ENCODE measurements at regions not wholly inside any gene's neighbourhood (a gene's known extent, or its start where the extent isn't known, plus 50 kb on each side); places are given as distances from the start of the nearest gene placed in this dataset.
"Not testable (repeated sequence)": the region's sequence is repeated elsewhere in the genome, so short reads cannot be mapped to it uniquely, and the experiment has no call there.

- no peak for DNase-seq
Observed at GRCh38 chr2:228493852-228494251, 312.4 kb upstream of the SPHKAP start.

- no peak for DNase-seq
Observed at GRCh38 chr2:228479014-228479413, 297.5 kb upstream of the SPHKAP start.

DNA sequence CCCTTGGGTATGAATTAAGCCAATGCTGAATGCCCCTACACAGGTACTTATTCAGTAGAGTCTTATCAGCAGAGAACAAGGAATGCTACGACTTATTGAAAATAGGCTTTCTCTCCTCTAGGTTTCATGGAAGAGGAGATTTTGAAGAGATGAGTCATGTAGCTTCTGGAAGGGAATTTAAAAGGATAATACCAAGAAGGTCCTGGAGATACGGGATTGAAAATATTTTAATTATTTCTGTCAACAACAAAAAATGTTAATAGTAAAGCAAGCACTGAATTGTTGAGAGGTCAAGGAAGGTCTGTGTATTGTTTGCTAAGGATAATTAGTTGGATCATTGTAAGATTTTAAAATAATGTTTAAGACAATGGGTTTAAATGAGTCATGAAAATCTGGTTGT, 293.0 kb upstream of the SPHKAP start:
- no peak for DNase-seq

DNA sequence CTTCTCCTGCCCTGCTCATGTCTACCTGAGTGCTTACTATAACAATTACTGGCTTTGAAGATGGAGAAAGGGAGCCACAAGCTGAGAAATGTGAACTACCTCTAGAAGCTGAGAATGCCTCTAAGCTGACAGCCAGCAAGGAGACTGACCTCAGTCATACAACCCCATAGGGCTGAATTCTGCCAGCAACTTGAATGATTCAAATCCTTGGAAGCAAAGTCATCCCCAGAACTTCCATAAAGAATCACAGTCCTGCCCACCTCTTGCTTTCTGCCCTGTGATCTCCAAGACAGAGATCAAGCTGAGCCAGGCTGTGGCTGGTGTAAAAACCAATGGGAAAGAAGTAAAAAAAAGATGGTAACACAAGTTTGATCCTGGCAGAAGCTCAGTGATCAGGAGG, 288.2 kb upstream of the SPHKAP start:
- DNase-seq: no peak

GRCh38 chr2:228466851-228467250, 285.4 kb upstream of the SPHKAP start:
- no peak for DNase-seq

- DNase-seq: no peak
Observed at GRCh38 chr2:228465408-228465807, 283.9 kb upstream of the SPHKAP start.

- DNase-seq: no peak
Observed at GRCh38 chr2:228458364-228458763, 276.9 kb upstream of the SPHKAP start.

DNA sequence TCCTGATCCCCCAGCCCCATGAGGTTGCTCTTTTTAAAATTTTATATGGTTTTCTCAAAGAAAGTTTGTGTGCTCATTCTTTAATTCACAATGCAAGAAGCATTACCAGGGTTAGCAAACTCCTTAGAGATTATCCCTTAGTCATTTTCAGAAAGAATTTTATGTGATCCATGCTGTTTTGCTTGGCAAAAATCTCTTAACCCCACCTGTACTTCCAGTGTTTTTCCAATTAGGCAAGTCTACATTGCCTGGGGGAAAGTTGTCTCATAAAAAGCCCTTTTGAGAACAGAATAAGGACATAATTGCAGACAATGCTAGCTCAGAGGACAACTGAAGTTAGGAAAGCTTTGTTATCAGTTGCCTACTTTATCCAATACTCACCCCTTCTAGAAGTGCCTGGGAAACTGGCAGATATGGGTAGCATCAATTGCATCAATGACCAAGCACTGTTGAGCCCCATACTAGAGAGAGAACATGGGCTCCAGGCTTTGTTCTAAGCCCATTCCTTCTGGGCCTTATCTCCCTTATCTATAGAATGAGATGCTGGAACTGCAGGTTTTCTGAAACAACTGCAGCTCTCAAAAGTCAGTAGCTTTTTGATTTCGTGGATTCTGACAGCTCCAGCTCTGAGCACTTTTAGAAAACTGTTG, 265.9 kb upstream of the SPHKAP start:
- DNase-seq: no peak

DNA sequence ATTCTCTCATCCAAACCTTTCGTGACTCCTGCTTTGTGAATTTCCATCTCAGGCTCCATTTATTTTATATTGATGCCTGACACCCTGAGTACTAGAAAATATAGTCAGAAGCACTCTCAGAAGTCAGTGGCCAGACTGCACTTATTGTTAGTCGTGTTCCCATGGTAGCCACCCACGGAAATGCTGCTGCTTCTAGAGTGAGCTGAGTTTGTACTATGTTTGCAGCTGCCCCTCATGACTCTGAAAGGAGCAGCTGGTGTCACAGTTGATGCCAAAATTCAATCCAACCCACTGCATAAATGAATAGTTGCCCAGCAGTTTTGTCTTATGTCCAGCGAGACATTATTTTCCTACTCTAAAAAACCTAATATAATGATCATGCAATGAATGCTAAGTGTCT, 265.2 kb upstream of the SPHKAP start:
- DNase-seq: no peak

GRCh38 chr2:228444161-228444560, 262.7 kb upstream of the SPHKAP start:
- DNase-seq: no peak

- no peak for DNase-seq
Observed at GRCh38 chr2:228433721-228434120, 252.2 kb upstream of the SPHKAP start.

DNA sequence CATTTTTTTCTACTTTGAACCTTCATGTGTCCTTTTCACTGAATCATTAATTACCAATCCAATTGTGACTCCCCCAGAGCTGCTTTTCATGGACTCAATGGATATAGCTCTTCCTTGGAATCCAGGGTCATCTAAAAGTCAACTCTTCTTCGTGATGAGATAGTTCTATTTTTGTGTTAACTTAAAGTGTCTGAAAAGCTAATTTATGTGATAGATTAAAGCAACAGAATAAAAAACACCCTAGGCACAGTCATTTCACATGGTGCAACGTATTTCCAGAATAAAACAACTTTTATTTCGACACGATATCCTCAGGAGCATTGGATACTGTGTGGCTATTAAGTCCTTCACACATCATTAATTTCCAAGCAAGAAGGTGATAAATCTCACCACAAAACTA, 250.6 kb upstream of the SPHKAP start:
- DNase-seq: no peak

DNA sequence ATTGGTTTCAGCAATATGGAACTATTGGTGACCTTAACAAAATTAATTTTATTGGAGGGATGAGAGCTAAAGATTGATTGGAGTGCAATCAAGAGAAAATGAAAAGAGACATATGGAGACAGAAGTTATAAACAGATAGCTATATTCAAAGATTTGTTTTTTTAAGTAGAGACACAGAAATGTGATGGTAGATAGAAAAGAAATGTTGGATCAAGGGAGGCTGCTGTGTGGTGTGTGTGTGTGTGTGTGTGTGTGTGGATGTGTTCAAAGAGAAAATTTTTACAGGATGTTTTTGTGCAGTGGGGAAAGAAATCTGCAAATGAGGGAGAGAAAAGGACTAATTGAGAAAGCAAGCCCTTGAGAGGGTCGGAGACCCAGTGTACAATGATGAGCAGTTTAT, 249.5 kb upstream of the SPHKAP start:
- no peak for DNase-seq

DNA sequence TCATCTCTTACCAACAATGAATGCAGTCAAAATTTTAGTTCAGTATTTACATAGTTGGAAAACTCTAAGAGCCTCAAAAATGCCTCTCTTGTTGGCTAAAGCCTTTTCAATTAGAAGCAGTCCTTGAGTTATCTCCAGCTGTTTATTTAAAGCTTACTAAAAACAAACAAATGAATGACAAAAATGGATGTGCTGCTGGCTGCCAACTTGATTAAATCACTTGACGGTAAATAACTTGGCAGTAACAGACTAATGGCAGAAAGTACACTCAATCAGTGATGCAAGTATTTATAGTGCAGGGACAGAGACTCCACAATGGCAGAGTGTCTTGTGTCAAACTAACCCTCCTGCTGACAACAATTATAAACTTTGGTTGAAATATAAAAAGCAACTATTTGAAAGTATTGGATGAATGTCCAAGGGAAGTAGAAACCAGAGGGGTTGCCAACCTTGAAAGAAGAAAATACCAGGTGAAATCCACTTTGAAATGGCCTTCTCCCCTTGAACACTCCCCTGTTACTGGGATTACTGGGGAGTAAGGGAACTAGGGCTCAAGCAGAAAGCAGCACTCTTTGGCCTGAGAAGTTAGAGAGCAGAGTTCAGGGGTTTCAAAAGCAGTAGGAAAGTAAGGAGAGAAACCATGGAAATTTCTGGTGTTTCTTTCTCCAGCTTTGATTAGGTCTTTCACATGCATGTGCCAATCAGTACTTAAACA, 245.2 kb upstream of the SPHKAP start:
- DNase-seq: no peak

DNA sequence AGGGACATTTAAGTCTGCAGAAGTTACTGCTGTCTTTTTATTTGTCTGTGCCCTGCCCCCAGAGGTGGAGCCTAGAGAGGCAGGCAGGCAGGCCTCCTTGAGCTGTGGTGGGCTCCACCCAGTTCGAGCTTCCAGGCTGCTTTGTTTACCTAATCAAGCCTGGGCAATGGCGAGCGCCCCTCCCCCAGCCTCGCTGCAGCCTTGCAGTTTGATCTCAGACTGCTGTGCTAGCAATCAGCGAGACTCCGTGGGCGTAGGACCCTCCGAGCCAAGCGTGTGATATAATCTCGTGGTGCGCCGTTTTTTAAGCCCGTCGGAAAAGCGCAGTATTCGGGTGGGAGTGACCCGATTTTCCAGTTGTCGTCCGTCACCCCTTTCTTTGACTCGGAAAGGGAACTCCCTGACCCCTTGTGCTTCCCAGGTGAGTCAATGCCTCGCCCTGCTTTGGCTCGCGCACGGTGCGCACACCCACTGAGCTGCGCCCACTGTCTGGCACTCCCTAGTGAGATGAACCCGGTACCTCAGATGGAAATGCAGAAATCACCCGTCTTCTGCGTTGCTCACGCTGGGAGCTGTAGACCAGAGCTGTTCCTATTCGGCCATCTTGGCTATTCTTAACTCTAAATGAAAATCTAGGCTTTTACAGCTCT, 244.0 kb upstream of the SPHKAP start:
- DNase-seq: not testable (repeated sequence)

DNA sequence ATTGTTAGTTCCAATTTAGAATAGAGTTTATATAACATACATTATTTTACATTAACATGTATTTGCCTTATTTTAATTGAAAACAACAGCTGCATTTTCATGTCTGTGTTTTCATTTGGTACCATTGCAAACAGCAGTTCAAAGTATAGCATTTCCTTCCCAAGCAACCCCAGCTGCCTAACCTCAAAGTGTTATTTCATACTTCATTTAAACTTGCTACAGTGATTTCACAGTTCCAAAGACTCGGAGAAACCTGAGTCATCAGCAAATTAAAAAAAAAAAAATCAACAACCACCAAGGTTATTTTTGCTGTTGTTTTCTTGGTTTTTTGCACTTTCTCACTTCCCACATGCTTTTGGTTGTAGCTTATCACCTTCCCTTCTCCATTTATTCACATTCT, 236.5 kb upstream of the SPHKAP start:
- DNase-seq: no peak

GRCh38 chr2:228417526-228417925, 236.0 kb upstream of the SPHKAP start:
- DNase-seq: no peak

- no peak for DNase-seq
Observed at GRCh38 chr2:228410061-228410460, 228.6 kb upstream of the SPHKAP start.

GRCh38 chr2:228409493-228409892, 228.0 kb upstream of the SPHKAP start:
- DNase-seq: no peak

DNA sequence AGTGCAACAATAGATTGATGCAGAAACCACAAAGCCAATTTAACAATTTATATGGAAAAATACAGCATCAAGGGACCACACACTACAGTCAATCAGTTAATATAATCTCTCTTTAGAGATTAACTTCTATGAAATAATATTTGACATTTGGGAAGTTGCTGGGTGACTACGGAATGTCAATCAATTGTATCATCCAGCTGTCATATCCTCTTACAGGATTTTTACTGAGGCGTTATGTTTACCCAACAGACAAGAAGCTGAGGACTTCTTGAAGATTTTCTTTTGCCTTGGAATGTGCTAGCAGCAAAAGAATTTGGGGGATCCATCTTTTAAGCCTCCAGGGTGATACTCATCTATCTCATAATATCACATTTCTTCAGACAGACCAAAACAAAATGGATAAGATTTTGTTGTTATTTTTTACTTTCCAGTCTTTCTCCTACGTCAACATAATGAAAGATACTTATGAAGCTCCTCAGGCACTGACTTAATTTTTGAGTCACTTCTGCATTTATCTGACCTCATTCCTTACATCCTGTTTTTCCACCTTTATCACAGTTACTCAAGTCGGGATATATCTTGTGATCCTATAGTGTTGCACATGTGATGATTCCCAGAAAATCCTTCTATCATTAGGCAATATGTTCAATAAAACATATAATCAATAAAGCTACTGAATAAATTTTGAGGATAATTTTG, 227.2 kb upstream of the SPHKAP start:
- DNase-seq: no peak

- no peak for DNase-seq
Observed at GRCh38 chr2:228407821-228408220, 226.3 kb upstream of the SPHKAP start.

DNA sequence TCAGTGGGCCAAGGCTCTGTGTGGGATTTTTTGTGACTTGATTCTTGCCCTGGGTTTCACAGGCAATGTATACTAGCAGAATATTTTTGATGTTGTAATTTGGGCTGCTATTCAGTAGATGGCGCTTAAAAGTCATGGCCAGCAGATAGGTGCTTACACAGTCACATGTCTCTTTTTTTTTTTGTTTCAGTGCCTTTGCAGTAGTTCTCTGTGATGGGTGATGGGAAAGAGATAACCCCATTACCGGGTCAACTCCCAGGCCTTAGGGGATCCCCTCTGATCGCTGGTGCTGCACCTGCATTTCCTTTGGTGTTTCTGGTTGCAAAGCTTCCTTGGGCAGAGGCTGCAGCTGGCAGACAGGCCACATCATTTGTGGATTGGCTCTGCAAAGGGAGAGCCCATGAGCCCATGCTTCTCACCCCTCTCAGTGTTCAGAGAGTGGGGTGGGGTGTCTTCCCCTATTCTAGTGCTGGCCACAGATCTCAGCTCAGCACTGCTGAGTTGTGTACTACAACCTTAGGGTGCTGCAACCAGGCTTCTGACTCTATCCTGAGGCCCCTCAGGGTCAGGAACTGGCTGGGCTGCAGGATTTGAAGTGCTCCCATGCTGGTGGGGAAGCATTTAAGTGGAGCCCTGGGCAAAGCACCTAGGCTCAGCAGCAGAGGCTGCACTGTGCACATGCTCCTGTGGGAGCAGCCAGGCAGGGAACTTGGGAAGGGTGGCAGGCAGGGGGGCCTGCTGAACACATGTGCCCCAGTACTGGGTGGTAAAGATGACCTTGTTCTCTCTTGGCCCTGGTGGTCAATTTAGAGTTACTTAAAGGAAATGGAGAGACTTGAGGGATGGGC, 219.8 kb upstream of the SPHKAP start:
- no peak for DNase-seq

- no peak for DNase-seq
Observed at GRCh38 chr2:228387776-228388175, 206.3 kb upstream of the SPHKAP start.
